ENCODE measurements at regions not wholly inside any gene's neighbourhood (a gene's known extent, or its start where the extent isn't known, plus 50 kb on each side); places are given as distances from the start of the nearest gene placed in this dataset.

- no peak for DNase-seq (ENCODE audit: low spot score)
These were observed 681.3 kb downstream of the CPS1 start for GRCh38 chr2:211237586-211238275.

GRCh38 chr2:211241891-211242290 is 685.5 kb downstream of the CPS1 start:
- DNase-seq (ENCODE audit: low spot score), result no peak

- no peak for DNase-seq (ENCODE audit: low spot score)
These were observed 691.4 kb downstream of the CPS1 start for GRCh38 chr2:211247751-211248150.

GRCh38 chr2:211248841-211249240 is 692.4 kb downstream of the CPS1 start:
- no peak for DNase-seq (ENCODE audit: low spot score)

- DNase-seq (ENCODE audit: low spot score), result no peak
These were observed 694.6 kb downstream of the CPS1 start for GRCh38 chr2:211251016-211251415.

GRCh38 chr2:211258646-211259335 is 702.4 kb downstream of the CPS1 start:
- DNase-seq (ENCODE audit: low spot score), result no peak

- no peak for DNase-seq (ENCODE audit: low spot score)
These were observed 703.6 kb downstream of the CPS1 start for GRCh38 chr2:211259831-211260476.

GRCh38 chr2:211270257-211270656 is 713.9 kb downstream of the CPS1 start:
- no peak for DNase-seq (ENCODE audit: low spot score)

GRCh38 chr2:211281430-211282073 is 725.2 kb downstream of the CPS1 start:
- DNase-seq (ENCODE audit: low spot score), result no peak

- no peak for DNase-seq (ENCODE audit: low spot score)
These were observed 746.3 kb downstream of the CPS1 start for GRCh38 chr2:211302676-211303075.

GRCh38 chr2:211306929-211307328 is 750.5 kb downstream of the CPS1 start:
- DNase-seq (ENCODE audit: low spot score), result no peak

All from globus pallidus (tissue), 1 donor.